Astrocyte (in vitro differentiated cells and primary cell): ENCODE measurements at regions not wholly inside any gene's neighbourhood (a gene's known extent, or its start where the extent isn't known, plus 50 kb on each side); places are given as distances from the start of the nearest gene placed in this dataset.

Experiments used
- DNase-seq: peaks from one replicate; pipeline ENCODE4 v3.0.0-alpha.2; 2010; ENCODE audit warnings: low read depth
- FAIRE-seq: peaks from 2 replicates; lab custom pipeline; 2011; peaks lifted over from hg19 to GRCh38; lab: Jason Lieb, UNC
- H2AFZ ChIP-seq: 2 replicates; pipeline ENCODE4 v1.6.0; 2012; ENCODE audit warnings: low read depth, low read length, inconsistent platforms
- H3K27ac ChIP-seq: 2 replicates; pipeline ENCODE4 v1.5.1; 2011; ENCODE audit warnings: low read depth, low read length, inconsistent platforms
- H3K27me3 ChIP-seq: 2 replicates; pipeline ENCODE4 v1.6.0; 2011; ENCODE audit warnings: low read length, inconsistent platforms; ENCODE audit not compliant: insufficient read depth
- H3K36me3 ChIP-seq: 2 replicates; pipeline ENCODE4 v1.5.1; 2011; ENCODE audit warnings: low read length, inconsistent platforms; ENCODE audit not compliant: insufficient read depth
- H3K4me1 ChIP-seq: 2 replicates; pipeline ENCODE4 v1.5.1; 2011; ENCODE audit warnings: low read length, inconsistent platforms; ENCODE audit not compliant: insufficient read depth
- H3K4me2 ChIP-seq: 2 replicates; pipeline ENCODE4 v1.6.0; 2012; ENCODE audit warnings: low read length, inconsistent platforms
- H3K4me3 ChIP-seq: 2 replicates; pipeline ENCODE4 v1.5.1; 2011; ENCODE audit warnings: low read depth, mild to moderate bottlenecking, low read length, inconsistent platforms; ENCODE audit not compliant: insufficient read depth
- H3K79me2 ChIP-seq: 2 replicates; pipeline ENCODE4 v1.6.0; 2012; ENCODE audit warnings: mild to moderate bottlenecking, low read length, inconsistent platforms; ENCODE audit not compliant: insufficient read depth
- H3K9ac ChIP-seq: 2 replicates; pipeline ENCODE4 v1.6.0; 2012; ENCODE audit warnings: mild to moderate bottlenecking, low read length, inconsistent platforms
- H3K9me3 ChIP-seq: 2 replicates; pipeline ENCODE4 v1.5.1; 2012; ENCODE audit warnings: low read depth, mild to moderate bottlenecking, low read length, inconsistent platforms; ENCODE audit not compliant: insufficient read depth
- H4K20me1 ChIP-seq: 2 replicates; pipeline ENCODE4 v1.6.0; 2012; ENCODE audit warnings: low read length, inconsistent platforms; ENCODE audit not compliant: insufficient read depth
- H3K27ac Mint-ChIP-seq: one replicate; pipeline ENCODE4 v1.8.0; 2021; ENCODE audit warnings: mild to moderate bottlenecking, mixed read lengths; ENCODE audit not compliant: unreplicated experiment
- H3K27me3 Mint-ChIP-seq: one replicate; pipeline ENCODE4 v1.8.0; 2021; ENCODE audit warnings: low read depth, mixed read lengths; ENCODE audit not compliant: unreplicated experiment
- H3K36me3 Mint-ChIP-seq: one replicate; pipeline ENCODE4 v1.8.0; 2021; ENCODE audit warnings: low read depth, mixed read lengths; ENCODE audit not compliant: unreplicated experiment
- H3K4me1 Mint-ChIP-seq: one replicate; pipeline ENCODE4 v1.8.0; 2021; ENCODE audit warnings: low read depth, mixed read lengths; ENCODE audit not compliant: unreplicated experiment
- H3K4me3 Mint-ChIP-seq: one replicate; pipeline ENCODE4 v1.8.0; 2021; ENCODE audit warnings: mild to moderate bottlenecking, moderate library complexity, mixed read lengths; ENCODE audit not compliant: unreplicated experiment
- H3K9me3 Mint-ChIP-seq: one replicate; pipeline ENCODE4 v1.8.0; 2021; ENCODE audit warnings: mild to moderate bottlenecking, mixed read lengths; ENCODE audit not compliant: unreplicated experiment
- EZH2 ChIP-seq: IDR thresholded peaks from 2 replicates; pipeline ENCODE4 v1.6.1; 2012; ENCODE audit warnings: mild to moderate bottlenecking, low read length, inconsistent platforms; ENCODE audit not compliant: insufficient read depth
- TF ChIP-seq, protein P1 (sequence below): IDR thresholded peaks from 2 replicates; pipeline ENCODE4 v1.5.1; 2011; ENCODE audit warnings: low read depth, mild to moderate bottlenecking, inconsistent platforms, low read length, moderate library complexity; ENCODE audit not compliant: insufficient read depth

DNA sequence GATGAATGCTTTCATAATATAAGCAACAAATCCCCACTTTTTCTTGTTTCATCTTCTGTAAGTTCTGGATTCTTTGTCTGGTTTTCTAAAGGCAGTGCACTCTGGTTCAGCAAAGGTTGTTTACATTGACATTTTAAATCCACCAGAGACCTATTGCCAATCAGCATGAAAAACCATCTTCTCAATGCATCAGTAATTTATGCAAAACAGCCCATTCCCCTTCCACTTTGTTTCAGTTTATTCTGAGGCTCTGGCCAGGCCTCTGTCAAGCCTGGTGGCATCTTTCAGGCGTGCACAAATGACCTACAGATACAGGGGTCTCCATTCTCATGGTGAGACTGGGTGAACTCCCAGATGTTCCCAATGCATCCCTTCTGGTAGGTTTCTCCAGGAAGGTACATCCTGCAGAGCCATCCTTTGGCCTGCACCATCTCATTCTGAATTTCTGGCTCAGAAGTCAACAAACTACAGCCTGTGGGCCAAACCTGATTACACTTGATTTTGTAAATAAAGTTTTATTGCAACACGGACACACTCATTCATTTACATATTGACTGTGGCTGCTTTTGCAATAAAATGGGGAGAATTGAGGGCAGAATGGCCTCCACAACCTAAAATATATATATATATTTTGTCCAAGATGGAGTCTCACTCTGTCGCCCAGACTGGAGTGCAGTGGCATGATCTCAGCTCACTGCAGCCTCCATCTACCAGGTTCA is 405.4 kb downstream of the PREX1 start:
- no peaks in the 10 kb centered on the region for H4K20me1 ChIP-seq
- H3K27me3 Mint-ChIP-seq, result peaks cover 12% of the 10 kb centered on the region
- H2AFZ ChIP-seq, result no peak overlapping the region
- H3K36me3 Mint-ChIP-seq, result no peaks in the 10 kb centered on the region
- TF ChIP-seq EZH2, result no peak
- TF ChIP-seq, protein P1, sequence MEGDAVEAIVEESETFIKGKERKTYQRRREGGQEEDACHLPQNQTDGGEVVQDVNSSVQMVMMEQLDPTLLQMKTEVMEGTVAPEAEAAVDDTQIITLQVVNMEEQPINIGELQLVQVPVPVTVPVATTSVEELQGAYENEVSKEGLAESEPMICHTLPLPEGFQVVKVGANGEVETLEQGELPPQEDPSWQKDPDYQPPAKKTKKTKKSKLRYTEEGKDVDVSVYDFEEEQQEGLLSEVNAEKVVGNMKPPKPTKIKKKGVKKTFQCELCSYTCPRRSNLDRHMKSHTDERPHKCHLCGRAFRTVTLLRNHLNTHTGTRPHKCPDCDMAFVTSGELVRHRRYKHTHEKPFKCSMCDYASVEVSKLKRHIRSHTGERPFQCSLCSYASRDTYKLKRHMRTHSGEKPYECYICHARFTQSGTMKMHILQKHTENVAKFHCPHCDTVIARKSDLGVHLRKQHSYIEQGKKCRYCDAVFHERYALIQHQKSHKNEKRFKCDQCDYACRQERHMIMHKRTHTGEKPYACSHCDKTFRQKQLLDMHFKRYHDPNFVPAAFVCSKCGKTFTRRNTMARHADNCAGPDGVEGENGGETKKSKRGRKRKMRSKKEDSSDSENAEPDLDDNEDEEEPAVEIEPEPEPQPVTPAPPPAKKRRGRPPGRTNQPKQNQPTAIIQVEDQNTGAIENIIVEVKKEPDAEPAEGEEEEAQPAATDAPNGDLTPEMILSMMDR, result no peak
- H3K79me2 ChIP-seq, result no peaks in the 10 kb centered on the region
- H3K36me3 ChIP-seq, result no peaks in the 10 kb centered on the region
- no peak for DNase-seq
- H3K9me3 ChIP-seq, result no peaks in the 10 kb centered on the region
- H3K27me3 ChIP-seq, result peaks cover 3% of the 10 kb centered on the region
- FAIRE-seq, result no peak
- no peak overlapping the region for H3K4me3 Mint-ChIP-seq
- H3K27ac ChIP-seq, result no peak overlapping the region
- H3K4me2 ChIP-seq, result no peak overlapping the region
- H3K4me1 ChIP-seq, result no peaks in the 10 kb centered on the region
- H3K9ac ChIP-seq, result no peak overlapping the region
- no peaks in the 10 kb centered on the region for H3K9me3 Mint-ChIP-seq
- no peaks in the 10 kb centered on the region for H3K4me1 Mint-ChIP-seq
- no peak overlapping the region for H3K4me3 ChIP-seq
- no peak overlapping the region for H3K27ac Mint-ChIP-seq

DNA sequence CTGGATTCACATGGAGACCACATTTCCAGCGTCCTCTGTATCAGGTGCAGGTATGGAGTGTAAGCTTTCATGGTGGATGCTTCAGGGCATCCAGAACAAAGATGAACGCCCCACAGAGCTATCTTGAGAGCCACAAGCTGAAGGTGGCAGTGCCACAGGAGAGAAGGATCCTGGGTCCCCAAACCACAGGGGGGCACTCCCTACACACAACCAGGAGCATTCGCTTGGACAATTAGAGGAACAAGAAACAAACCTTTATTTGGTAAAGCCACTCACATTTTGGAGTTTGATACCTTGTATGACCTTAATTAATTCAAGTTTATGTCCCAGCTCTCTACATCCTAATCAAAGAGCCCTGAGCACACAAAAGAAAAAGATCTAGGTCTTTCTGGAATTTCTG is 406.3 kb downstream of the PREX1 start:
- no peak overlapping the region for H3K9ac ChIP-seq
- peaks cover 12% of the 10 kb centered on the region for H3K27me3 Mint-ChIP-seq
- H3K9me3 Mint-ChIP-seq, result no peaks in the 10 kb centered on the region
- H3K27me3 ChIP-seq, result peaks cover 3% of the 10 kb centered on the region
- no peaks in the 10 kb centered on the region for H3K79me2 ChIP-seq
- H3K36me3 Mint-ChIP-seq, result no peaks in the 10 kb centered on the region
- no peak overlapping the region for H3K27ac ChIP-seq
- H3K4me3 ChIP-seq, result no peak overlapping the region
- H2AFZ ChIP-seq, result no peak overlapping the region
- no peaks in the 10 kb centered on the region for H3K4me1 ChIP-seq
- no peaks in the 10 kb centered on the region for H3K4me1 Mint-ChIP-seq
- no peak overlapping the region for H3K4me2 ChIP-seq
- no peak for DNase-seq
- no peaks in the 10 kb centered on the region for H3K9me3 ChIP-seq
- no peaks in the 10 kb centered on the region for H3K36me3 ChIP-seq
- no peak overlapping the region for H3K27ac Mint-ChIP-seq
- no peak overlapping the region for H3K4me3 Mint-ChIP-seq
- no peak for FAIRE-seq
- no peaks in the 10 kb centered on the region for H4K20me1 ChIP-seq
- TF ChIP-seq, protein P1, result no peak
- TF ChIP-seq EZH2, result no peak

DNA sequence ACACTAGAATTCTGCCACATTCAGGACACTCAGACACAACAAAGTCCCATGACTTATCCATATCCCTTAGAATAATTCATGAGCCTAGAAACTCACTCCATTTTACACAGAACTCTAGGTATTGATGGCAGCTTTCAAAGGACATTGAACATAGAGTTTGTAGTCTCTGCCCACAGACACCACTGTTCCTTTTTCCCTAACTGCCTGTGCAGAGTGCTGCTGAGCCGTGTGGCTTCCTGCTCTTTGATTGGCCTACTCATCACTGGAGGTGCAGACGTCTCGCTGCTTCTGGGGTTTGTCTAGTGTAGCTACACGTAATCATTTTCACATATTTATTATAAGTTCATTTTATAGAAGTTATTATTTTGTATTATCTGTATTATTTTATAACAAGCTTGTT is 407.6 kb downstream of the PREX1 start:
- DNase-seq (no peak), FAIRE-seq (no peak)
- Histone ChIP-seq H3K9ac (no peak overlapping the region), H3K4me1 (no peaks in the 10 kb centered on the region), H3K9me3 (no peaks in the 10 kb centered on the region), H3K79me2 (no peaks in the 10 kb centered on the region), H3K4me3 (no peak overlapping the region), H3K27me3 (no peaks in the 10 kb centered on the region), H3K27ac (no peak overlapping the region), H2AFZ (no peak overlapping the region), H3K4me2 (no peak overlapping the region), H3K36me3 (no peaks in the 10 kb centered on the region), H4K20me1 (no peaks in the 10 kb centered on the region)
- Mint-ChIP-seq H3K27ac (no peak overlapping the region), H3K4me3 (no peak overlapping the region), H3K9me3 (no peaks in the 10 kb centered on the region), H3K36me3 (no peaks in the 10 kb centered on the region), H3K27me3 (peaks cover 5% of the 10 kb centered on the region), H3K4me1 (no peaks in the 10 kb centered on the region)
- TF ChIP-seq, protein P1, result no peak
- TF ChIP-seq EZH2, result no peak
